Vagina (tissue), 2 donors: ENCODE measurements at regions not wholly inside any gene's neighbourhood (a gene's known extent, or its start where the extent isn't known, plus 50 kb on each side); places are given as distances from the start of the nearest gene placed in this dataset.
"Not testable (repeated sequence)": the region's sequence is repeated elsewhere in the genome, so short reads cannot be mapped to it uniquely, and the experiment has no call there.

Experiments
- DNase-seq, 2 donors: peaks; one replicate each; pipeline ENCODE4 v3.0.0-alpha.2; 2017; ENCODE audit errors: extremely low spot score in 2 of 2
- H3K27ac ChIP-seq: fragments of 200-600 bp; sonication (generic); one replicate; pipeline ENCODE4 v1.5.1; 2019
- H3K27me3 ChIP-seq: fragments of 200-600 bp; sonication (generic); one replicate; pipeline ENCODE4 v1.5.1; 2019
- H3K36me3 ChIP-seq, 2 donors: fragments of 200-600 bp; sonication (generic); one replicate each; pipeline ENCODE4 v1.5.1; 2017 to 2019
- H3K4me1 ChIP-seq: fragments of 200-600 bp; sonication (generic); one replicate; pipeline ENCODE4 v1.5.1; 2019
- H3K4me3 ChIP-seq, 2 donors: fragments of 200-600 bp; sonication (generic); 1 replicate in 1 of 2; 2 replicates in 1 of 2; pipeline ENCODE4 v1.5.1; 2016 to 2019
- H3K9me3 ChIP-seq: fragments of 200-600 bp; sonication (generic); one replicate; pipeline ENCODE4 v1.5.1; 2019
- CTCF ChIP-seq, 3 experiments: fragments of 450-650 bp in 2 of 3; fragments of 200-600 bp in 1 of 3; sonication (generic) in 1 of 3; IDR thresholded peaks; one replicate each; pipeline ENCODE4 v1.5.1; 2017 to 2019; ENCODE audit warnings: antibody characterized with exemption in 3 of 3, mild to moderate bottlenecking in 2 of 3, moderate library complexity in 2 of 3
- POLR2A ChIP-seq, 2 donors: fragments of 450-650 bp; IDR thresholded peaks; one replicate each; pipeline ENCODE4 v1.6.1; 2017; ENCODE audit warnings: antibody characterized with exemption in 2 of 2, mild to moderate bottlenecking in 2 of 2, moderate library complexity in 2 of 2
- POLR2AphosphoS5 ChIP-seq, 2 donors: sonication (generic); formaldehyde crosslinking; IDR thresholded peaks; one replicate each; pipeline ENCODE4 v1.9.0; 2017; ENCODE audit warnings: antibody characterized with exemption in 2 of 2, mild to moderate bottlenecking in 2 of 2, low read depth in 1 of 2; ENCODE audit not compliant: insufficient read depth in 1 of 2
- intact Hi-C: fragments of 100-400 bp; cut with DNase I; formaldehyde crosslinking; loops from one replicate; pipeline ENCODE4 v1.15.1; 2023

- H3K27me3 ChIP-seq, result no peaks in the 10 kb centered on the region
- no peak overlapping the region for H3K27ac ChIP-seq
- intact Hi-C loops, result no loop called here
- no peak overlapping the region for H3K4me3 ChIP-seq
- no peaks in the 10 kb centered on the region for H3K36me3 ChIP-seq
- DNase-seq, result no peak
- no peak for TF ChIP-seq POLR2AphosphoS5 (IDR thresholded peaks at IDR 0.05; ENCODE audit: insufficient read depth in 1 of 2, low read depth in 1 of 2)
- TF ChIP-seq CTCF (IDR thresholded peaks at IDR 0.05), result no peak
- no peak for TF ChIP-seq POLR2A (IDR thresholded peaks at IDR 0.05)
- H3K4me1 ChIP-seq, result no peaks in the 10 kb centered on the region
- H3K9me3 ChIP-seq, result no peaks in the 10 kb centered on the region
These were observed 193.1 kb upstream of the UBE2E3 start for GRCh38 chr2:180787330-180787729.

DNA sequence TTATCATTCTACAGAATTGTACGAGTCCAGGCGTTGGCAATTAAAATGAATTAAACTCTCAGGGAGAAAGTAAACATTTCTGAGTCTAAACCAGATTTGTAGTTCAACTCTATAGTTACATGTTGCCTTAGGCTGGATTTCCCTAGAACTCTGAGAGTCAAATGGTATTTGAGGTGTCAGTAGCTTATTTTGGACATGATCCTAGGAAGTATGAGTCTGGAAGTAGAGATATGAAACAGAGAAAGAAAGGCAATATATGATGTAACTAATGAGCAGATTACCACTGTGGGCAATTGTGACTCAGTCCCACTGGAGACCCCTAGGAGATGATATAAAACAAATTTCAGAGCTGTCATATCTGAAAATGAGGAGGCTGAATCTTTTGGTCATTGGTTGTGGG, 199.1 kb upstream of the UBE2E3 start:
- no peaks in the 10 kb centered on the region for H3K27me3 ChIP-seq
- DNase-seq, result no peak
- no peak for TF ChIP-seq POLR2A (IDR thresholded peaks at IDR 0.05)
- intact Hi-C loops, result loop anchor here (1.0 kb wide), 1 partner anchor 28 kb away; no protein-coding TSS in a partner anchor
- no peak overlapping the region for H3K27ac ChIP-seq
- no peaks in the 10 kb centered on the region for H3K9me3 ChIP-seq
- H3K36me3 ChIP-seq, result no peaks in the 10 kb centered on the region
- no peak overlapping the region for H3K4me3 ChIP-seq
- no peaks in the 10 kb centered on the region for H3K4me1 ChIP-seq

- no peaks in the 10 kb centered on the region for H3K4me1 ChIP-seq
- H3K9me3 ChIP-seq, result no peaks in the 10 kb centered on the region
- no peaks in the 10 kb centered on the region for H3K27me3 ChIP-seq
- H3K27ac ChIP-seq, result no peak overlapping the region
- TF ChIP-seq POLR2AphosphoS5 (IDR thresholded peaks at IDR 0.05; ENCODE audit: insufficient read depth in 1 of 2, low read depth in 1 of 2) (no peak), POLR2A (IDR thresholded peaks at IDR 0.05) (no peak), CTCF (IDR thresholded peaks at IDR 0.05) (no peak)
- H3K4me3 ChIP-seq, result no peak overlapping the region
- DNase-seq, result no peak
- no peaks in the 10 kb centered on the region for H3K36me3 ChIP-seq
- intact Hi-C loops, result no loop called here
These were observed 202.1 kb upstream of the UBE2E3 start for GRCh38 chr2:180778291-180778690.

GRCh38 chr2:180776921-180777320, 203.5 kb upstream of the UBE2E3 start:
- no peak for TF ChIP-seq CTCF (IDR thresholded peaks at IDR 0.05)
- TF ChIP-seq POLR2A (IDR thresholded peaks at IDR 0.05), result no peak
- no peak for TF ChIP-seq POLR2AphosphoS5 (IDR thresholded peaks at IDR 0.05; ENCODE audit: insufficient read depth in 1 of 2, low read depth in 1 of 2)
- Histone ChIP-seq H3K9me3 (no peaks in the 10 kb centered on the region), H3K27ac (no peak overlapping the region), H3K4me1 (no peaks in the 10 kb centered on the region), H3K27me3 (no peaks in the 10 kb centered on the region), H3K4me3 (no peak overlapping the region), H3K36me3 (no peaks in the 10 kb centered on the region)
- intact Hi-C loops, result no loop called here
- DNase-seq, result no peak

DNA sequence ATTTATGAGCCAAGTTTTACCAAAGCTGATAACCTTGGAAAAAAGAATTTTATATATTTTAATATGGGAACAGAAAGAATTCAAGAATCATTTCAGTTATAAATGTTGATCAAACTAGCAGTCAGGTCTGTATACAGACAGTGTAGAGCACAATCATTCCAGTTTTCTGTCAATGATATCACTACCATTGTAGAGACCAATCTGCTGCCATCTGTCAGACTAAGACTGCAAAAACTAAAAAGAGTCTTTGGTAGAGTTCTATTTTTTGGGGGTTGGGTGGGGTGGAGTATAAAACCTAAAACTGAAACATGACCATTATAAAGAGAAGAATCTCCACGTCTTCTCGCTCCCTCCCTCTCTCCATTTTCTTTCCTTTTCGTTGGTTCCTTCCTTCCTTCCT, 204.7 kb upstream of the UBE2E3 start:
- H3K9me3 ChIP-seq, result no peaks in the 10 kb centered on the region
- H3K4me1 ChIP-seq, result no peaks in the 10 kb centered on the region
- no peak overlapping the region for H3K27ac ChIP-seq
- DNase-seq, result no peak
- no peaks in the 10 kb centered on the region for H3K36me3 ChIP-seq
- TF ChIP-seq CTCF (IDR thresholded peaks at IDR 0.05) (no peak), POLR2AphosphoS5 (IDR thresholded peaks at IDR 0.05; ENCODE audit: insufficient read depth in 1 of 2, low read depth in 1 of 2) (no peak), POLR2A (IDR thresholded peaks at IDR 0.05) (no peak)
- intact Hi-C loops, result no loop called here
- H3K4me3 ChIP-seq, result no peak overlapping the region
- H3K27me3 ChIP-seq, result no peaks in the 10 kb centered on the region

- intact Hi-C loops, result loop anchor here (5.0 kb wide), 1 partner anchor 1017 kb away; no protein-coding TSS in a partner anchor
- H3K4me1 ChIP-seq, H3K4me3 ChIP-seq, H3K27ac ChIP-seq, H3K9me3 ChIP-seq, H3K36me3 ChIP-seq, H3K27me3 ChIP-seq, DNase-seq: not testable (repeated sequence)
These were observed 215.1 kb upstream of the UBE2E3 start for GRCh38 chr2:180765316-180765715.
